BLaER1 (cell line): ENCODE measurements at regions not wholly inside any gene's neighbourhood (a gene's known extent, or its start where the extent isn't known, plus 50 kb on each side); places are given as distances from the start of the nearest gene placed in this dataset.

Experiments
- H3K27ac ChIP-seq: shearing (Covaris generic); formaldehyde crosslinking; 2 replicates; pipeline ENCODE4 v1.8.1; 2022
- H3K27me3 ChIP-seq: shearing (Covaris generic); formaldehyde crosslinking; 2 replicates; pipeline ENCODE4 v1.8.1; 2022
- H3K36me3 ChIP-seq: shearing (Covaris generic); formaldehyde crosslinking; 2 replicates; pipeline ENCODE4 v1.8.1; 2022
- H3K4me1 ChIP-seq: shearing (Covaris generic); formaldehyde crosslinking; 2 replicates; pipeline ENCODE4 v1.8.1; 2022
- H3K4me2 ChIP-seq: shearing (Covaris generic); formaldehyde crosslinking; 2 replicates; pipeline ENCODE4 v1.8.1; 2022
- H3K4me3 ChIP-seq: shearing (Covaris generic); formaldehyde crosslinking; 2 replicates; pipeline ENCODE4 v1.8.1; 2022
- H3K9ac ChIP-seq: shearing (Covaris generic); formaldehyde crosslinking; 2 replicates; pipeline ENCODE4 v1.8.1; 2022
- H3K9me3 ChIP-seq: shearing (Covaris generic); formaldehyde crosslinking; 2 replicates; pipeline ENCODE4 v1.8.1; 2022
- H4K20me1 ChIP-seq: shearing (Covaris generic); formaldehyde crosslinking; 2 replicates; pipeline ENCODE4 v1.8.1; 2022
- Cebpa-rat ChIP-seq: shearing (Covaris generic); IDR thresholded peaks from 2 replicates; pipeline ENCODE4 v1.8.1; 2022

- no peak overlapping the region for H3K4me3 ChIP-seq
- H3K27me3 ChIP-seq = no peaks in the 10 kb centered on the region
- H3K9me3 ChIP-seq = no peaks in the 10 kb centered on the region
- no peak for TF ChIP-seq Cebpa-rat
- no peak overlapping the region for H3K27ac ChIP-seq
- no peak overlapping the region for H3K9ac ChIP-seq
- H4K20me1 ChIP-seq = no peaks in the 10 kb centered on the region
- H3K36me3 ChIP-seq = no peaks in the 10 kb centered on the region
- H3K4me1 ChIP-seq = no peaks in the 10 kb centered on the region
- no peak overlapping the region for H3K4me2 ChIP-seq
Measured at GRCh38 chr1:212525479-212526110, 83.0 kb upstream of the ATF3 start.

DNA sequence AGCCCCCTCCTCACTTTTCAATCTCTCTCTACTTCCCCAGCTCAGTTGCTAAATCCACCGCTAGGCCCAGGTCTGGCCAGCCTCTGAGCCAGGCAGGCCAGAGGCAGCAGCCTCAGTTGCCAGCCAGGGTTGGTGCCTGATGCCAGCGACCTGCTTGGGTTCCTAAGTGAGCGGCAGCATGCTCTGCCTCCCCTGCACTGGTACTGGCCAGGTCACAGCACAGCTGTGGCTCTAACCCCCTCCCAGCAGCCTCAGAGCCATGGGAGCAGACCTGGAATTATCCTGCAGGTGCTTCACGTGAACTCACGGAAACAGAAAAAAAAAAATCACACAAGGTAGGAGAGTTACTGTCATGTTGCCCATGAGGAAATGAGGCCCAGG lies 82.5 kb upstream of the ATF3 start:
- no peak overlapping the region for H3K27ac ChIP-seq
- H3K36me3 ChIP-seq = no peaks in the 10 kb centered on the region
- no peaks in the 10 kb centered on the region for H3K4me1 ChIP-seq
- H3K4me2 ChIP-seq = no peak overlapping the region
- H3K27me3 ChIP-seq = no peaks in the 10 kb centered on the region
- no peak overlapping the region for H3K4me3 ChIP-seq
- H3K9ac ChIP-seq = no peak overlapping the region
- H4K20me1 ChIP-seq = no peaks in the 10 kb centered on the region
- no peaks in the 10 kb centered on the region for H3K9me3 ChIP-seq
- TF ChIP-seq Cebpa-rat = no peak

DNA sequence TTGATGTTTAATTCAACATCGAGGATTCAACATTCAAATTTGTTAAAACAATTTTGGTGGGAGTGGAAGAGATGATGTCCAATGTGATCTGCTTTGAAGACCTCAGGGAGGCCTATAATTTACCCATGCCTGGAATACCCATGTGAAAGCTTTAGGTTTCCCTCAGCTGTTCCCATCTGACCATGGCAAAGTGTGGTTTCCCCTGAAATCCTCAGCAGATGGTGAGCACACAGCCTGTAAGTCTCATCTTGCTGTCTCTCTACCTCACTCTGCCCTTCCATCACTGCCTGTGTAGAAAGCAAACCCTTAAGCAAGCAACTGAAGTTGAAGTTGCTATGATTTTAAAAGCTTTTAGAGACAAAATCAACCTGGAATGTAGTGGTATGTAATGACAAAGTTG lies 80.1 kb upstream of the ATF3 start:
- no peaks in the 10 kb centered on the region for H3K27me3 ChIP-seq
- TF ChIP-seq Cebpa-rat = no peak
- no peaks in the 10 kb centered on the region for H4K20me1 ChIP-seq
- H3K27ac ChIP-seq = no peak overlapping the region
- no peak overlapping the region for H3K4me3 ChIP-seq
- no peak overlapping the region for H3K4me2 ChIP-seq
- H3K36me3 ChIP-seq = no peaks in the 10 kb centered on the region
- no peaks in the 10 kb centered on the region for H3K9me3 ChIP-seq
- no peak overlapping the region for H3K9ac ChIP-seq
- H3K4me1 ChIP-seq = peaks cover 11% of the 10 kb centered on the region; the same call in 1 of the 2 replicates

DNA sequence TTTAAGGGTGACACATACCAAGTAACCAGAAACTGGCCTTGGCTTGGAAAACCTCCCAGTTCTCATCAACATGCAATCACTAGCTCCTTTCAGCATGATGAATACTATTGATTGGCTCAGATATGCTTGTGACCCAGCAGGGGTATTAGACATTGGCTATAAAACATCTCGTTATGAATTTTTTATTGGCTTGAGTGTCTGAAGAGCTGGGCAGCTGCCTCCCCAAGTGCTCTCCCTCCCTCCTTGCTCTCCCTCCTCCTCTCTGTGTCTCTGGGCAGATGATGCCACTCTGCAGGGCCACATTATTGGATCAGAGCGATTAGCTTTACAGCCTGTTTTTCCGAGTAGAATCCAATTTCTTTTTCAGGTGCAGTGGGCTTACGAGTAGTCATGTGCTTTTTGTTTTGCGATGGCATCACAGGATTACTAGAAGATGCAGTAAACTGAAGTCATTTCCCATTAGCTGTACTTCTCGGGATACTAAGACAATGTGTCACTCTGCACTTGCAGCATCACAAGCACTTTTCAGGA lies 79.3 kb upstream of the ATF3 start:
- Histone ChIP-seq H3K9me3 (no peaks in the 10 kb centered on the region), H3K4me3 (no peak overlapping the region), H3K27me3 (no peaks in the 10 kb centered on the region), H3K4me2 (no peak overlapping the region), H3K4me1 (peaks cover 11% of the 10 kb centered on the region; the same call in 1 of the 2 replicates), H4K20me1 (no peaks in the 10 kb centered on the region), H3K36me3 (no peaks in the 10 kb centered on the region), H3K9ac (no peak overlapping the region), H3K27ac (no peak overlapping the region)
- TF ChIP-seq Cebpa-rat = no peak

DNA sequence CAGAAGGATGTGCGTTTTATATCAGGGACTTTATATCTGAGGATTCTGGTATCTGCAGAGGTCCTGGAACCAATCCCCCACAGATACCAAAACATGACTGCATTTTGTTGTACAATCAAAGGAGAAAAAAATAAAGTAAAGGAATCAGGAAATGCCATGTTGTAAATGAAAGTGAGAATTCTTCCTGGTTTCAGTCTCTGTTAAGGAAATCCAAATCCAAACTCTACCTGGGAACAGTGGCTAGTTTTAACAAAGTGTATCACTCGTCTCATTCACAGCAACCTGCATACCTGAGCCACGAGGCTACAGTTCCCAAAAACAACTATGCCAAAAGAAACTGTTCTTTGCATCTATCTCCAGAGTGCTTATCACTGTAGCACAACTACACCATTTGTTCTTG lies 77.3 kb upstream of the ATF3 start:
- no peaks in the 10 kb centered on the region for H3K27me3 ChIP-seq
- H3K4me3 ChIP-seq = no peak overlapping the region
- no peak overlapping the region for H3K4me2 ChIP-seq
- no peak overlapping the region for H3K9ac ChIP-seq
- H3K4me1 ChIP-seq = peaks cover 11% of the 10 kb centered on the region; the same call in 1 of the 2 replicates
- no peaks in the 10 kb centered on the region for H3K9me3 ChIP-seq
- no peak for TF ChIP-seq Cebpa-rat
- no peak overlapping the region for H3K27ac ChIP-seq
- no peaks in the 10 kb centered on the region for H4K20me1 ChIP-seq
- H3K36me3 ChIP-seq = no peaks in the 10 kb centered on the region

DNA sequence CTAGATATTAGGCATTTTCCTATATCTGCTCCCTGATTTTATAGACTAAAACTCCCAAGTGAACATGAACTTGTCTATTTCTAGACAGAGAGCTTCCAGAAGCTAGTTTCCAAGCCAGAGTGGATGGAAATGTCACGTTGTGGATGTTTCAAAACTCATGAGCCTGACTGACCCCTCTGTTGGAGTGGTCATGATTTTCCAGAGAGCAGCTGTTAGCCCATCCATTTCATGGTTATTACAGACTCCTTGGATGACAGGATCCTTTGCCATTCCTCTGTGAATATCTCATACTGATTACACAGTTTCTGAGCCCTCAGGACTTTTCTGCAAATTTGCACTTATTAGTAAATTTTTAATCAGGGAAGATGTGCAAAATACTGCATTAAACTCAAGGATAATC lies 76.8 kb upstream of the ATF3 start:
- Histone ChIP-seq H3K4me1 (peaks cover 11% of the 10 kb centered on the region; the same call in 1 of the 2 replicates), H3K27me3 (no peaks in the 10 kb centered on the region), H3K36me3 (no peaks in the 10 kb centered on the region)

GRCh38 chr1:212532469-212533147 lies 76.0 kb upstream of the ATF3 start:
- no peak for TF ChIP-seq Cebpa-rat
- Histone ChIP-seq H3K4me2 (peak overlapping the region; percentile 35), H3K36me3 (no peaks in the 10 kb centered on the region), H3K4me1 (peaks cover 11% of the 10 kb centered on the region; the same call in 1 of the 2 replicates), H3K9ac (no peak overlapping the region), H4K20me1 (no peaks in the 10 kb centered on the region), H3K27ac (no peak overlapping the region), H3K4me3 (no peak overlapping the region), H3K9me3 (peaks cover 11% of the 10 kb centered on the region), H3K27me3 (no peaks in the 10 kb centered on the region)

More for the DNA sequence above, 76.8 kb upstream of the ATF3 start:
- Histone ChIP-seq H3K4me3 (no peak overlapping the region), H3K4me2 (no peak overlapping the region), H4K20me1 (no peaks in the 10 kb centered on the region), H3K9me3 (peaks cover 3% of the 10 kb centered on the region), H3K9ac (no peak overlapping the region), H3K27ac (no peak overlapping the region)
- TF ChIP-seq Cebpa-rat = no peak

GRCh38 chr1:212533148-212533517 lies 75.4 kb upstream of the ATF3 start:
- no peak overlapping the region for H3K4me2 ChIP-seq

GRCh38 chr1:212536586-212536985 lies 72.0 kb upstream of the ATF3 start:
- Histone ChIP-seq H3K9ac (no peak overlapping the region), H3K4me1 (peaks cover 12% of the 10 kb centered on the region; the same call in 1 of the 2 replicates), H3K27ac (no peak overlapping the region), H3K36me3 (no peaks in the 10 kb centered on the region), H3K4me2 (no peak overlapping the region), H4K20me1 (no peaks in the 10 kb centered on the region), H3K4me3 (no peak overlapping the region), H3K9me3 (peaks cover 16% of the 10 kb centered on the region), H3K27me3 (no peaks in the 10 kb centered on the region)
- TF ChIP-seq Cebpa-rat = no peak

More at GRCh38 chr1:212533148-212533517, 75.4 kb upstream of the ATF3 start:
- no peaks in the 10 kb centered on the region for H4K20me1 ChIP-seq
- H3K9ac ChIP-seq = no peak overlapping the region
- no peak overlapping the region for H3K27ac ChIP-seq
- peaks cover 11% of the 10 kb centered on the region; the same call in 1 of the 2 replicates for H3K4me1 ChIP-seq
- TF ChIP-seq Cebpa-rat = no peak
- H3K9me3 ChIP-seq = peaks cover 15% of the 10 kb centered on the region
- H3K36me3 ChIP-seq = no peaks in the 10 kb centered on the region
- no peaks in the 10 kb centered on the region for H3K27me3 ChIP-seq
- H3K4me3 ChIP-seq = no peak overlapping the region

GRCh38 chr1:212537610-212538009 lies 71.0 kb upstream of the ATF3 start:
- TF ChIP-seq Cebpa-rat = no peak
- H3K27ac ChIP-seq = no peak overlapping the region

More at GRCh38 chr1:212537610-212538009, 71.0 kb upstream of the ATF3 start:
- H3K4me3 ChIP-seq = no peak overlapping the region
- no peaks in the 10 kb centered on the region for H3K27me3 ChIP-seq
- H3K36me3 ChIP-seq = no peaks in the 10 kb centered on the region
- H4K20me1 ChIP-seq = no peaks in the 10 kb centered on the region
- H3K9ac ChIP-seq = no peak overlapping the region
- H3K4me2 ChIP-seq = no peak overlapping the region
- H3K9me3 ChIP-seq = peaks cover 16% of the 10 kb centered on the region
- peaks cover 15% of the 10 kb centered on the region for H3K4me1 ChIP-seq
